NB4 (cell line): ENCODE measurements at regions not wholly inside any gene's neighbourhood (a gene's known extent, or its start where the extent isn't known, plus 50 kb on each side); places are given as distances from the start of the nearest gene placed in this dataset.

Experiments
- CTCF ChIP-seq: IDR thresholded peaks from one replicate; pipeline ENCODE4 v1.5.1; 2012; ENCODE audit warnings: low read depth, low read length
- MYC ChIP-seq: IDR thresholded peaks from 2 replicates; pipeline ENCODE4 v1.6.1; 2011; ENCODE audit warnings: low read depth, low read length
- POLR2A ChIP-seq: IDR thresholded peaks from 2 replicates; pipeline ENCODE4 v1.6.1; 2011; ENCODE audit warnings: mild to moderate bottlenecking; ENCODE audit not compliant: insufficient read length; ENCODE audit errors: extremely low read depth
- TF ChIP-seq, protein P1 (sequence below): IDR thresholded peaks from 2 replicates; pipeline ENCODE4 v1.6.1; 2011; ENCODE audit warnings: low read depth, low read length

GRCh38 chr3:126259411-126260391 lies 79.3 kb upstream of the ALDH1L1 start:
- peak; percentile 63 for TF ChIP-seq CTCF
- TF ChIP-seq POLR2A: no peak
- TF ChIP-seq MYC: no peak
- TF ChIP-seq, protein P1, sequence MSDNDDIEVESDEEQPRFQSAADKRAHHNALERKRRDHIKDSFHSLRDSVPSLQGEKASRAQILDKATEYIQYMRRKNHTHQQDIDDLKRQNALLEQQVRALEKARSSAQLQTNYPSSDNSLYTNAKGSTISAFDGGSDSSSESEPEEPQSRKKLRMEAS: no peak
